Fibroblast of skin of back (primary cell): ENCODE measurements at regions not wholly inside any gene's neighbourhood (a gene's known extent, or its start where the extent isn't known, plus 50 kb on each side); places are given as distances from the start of the nearest gene placed in this dataset.
"Not testable (repeated sequence)": the region's sequence is repeated elsewhere in the genome, so short reads cannot be mapped to it uniquely, and the experiment has no call there.

Experiments used
- DNase-seq: peaks from one replicate; pipeline ENCODE4 v3.0.0-alpha.2; 2013

DNA sequence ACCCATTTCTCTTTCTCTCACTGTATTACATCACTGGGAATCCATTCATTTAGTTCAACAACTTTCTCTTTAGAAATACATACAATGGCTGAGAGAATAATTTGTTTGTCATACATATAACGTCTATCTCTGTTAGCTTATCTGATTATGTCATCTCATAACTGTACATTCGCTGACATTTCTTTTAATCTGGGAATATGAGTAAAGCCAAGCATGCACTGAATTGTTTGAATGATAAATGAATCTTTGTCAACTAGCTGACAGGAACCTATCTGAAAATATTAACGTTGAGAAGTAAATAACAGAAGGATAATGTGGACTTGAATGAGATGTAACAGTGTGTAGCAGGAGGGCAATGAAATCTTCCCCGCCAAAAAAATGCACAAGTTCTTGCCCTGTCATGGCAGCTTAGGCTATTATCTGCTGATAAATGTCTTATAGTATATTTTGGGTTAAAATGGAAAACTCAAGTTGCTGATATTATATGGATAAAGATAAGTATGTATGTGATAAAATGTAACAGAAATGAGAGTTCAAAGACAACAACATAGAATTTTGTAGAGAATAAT is 581.2 kb upstream of the ADGRB3 start:
- peak; percentile 1 for DNase-seq

DNA sequence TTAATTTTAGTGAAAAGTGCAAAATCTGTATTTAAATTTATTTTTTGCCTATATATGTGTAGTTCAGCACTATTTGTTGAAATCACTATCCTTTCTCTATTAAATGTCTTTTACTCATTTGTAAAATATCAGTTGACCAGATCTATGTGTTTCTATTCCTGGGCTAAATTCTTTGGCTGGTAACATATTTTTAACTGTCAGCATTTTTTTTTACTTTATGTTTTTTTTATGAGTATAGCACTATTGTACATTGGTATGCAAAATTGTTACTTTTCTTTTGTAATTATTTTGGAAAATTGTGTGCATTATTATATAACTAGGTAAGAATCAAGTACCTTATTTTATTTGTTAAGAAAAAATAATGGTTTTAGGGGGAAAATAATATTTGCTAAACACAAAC is 582.8 kb upstream of the ADGRB3 start:
- DNase-seq: no peak

DNA sequence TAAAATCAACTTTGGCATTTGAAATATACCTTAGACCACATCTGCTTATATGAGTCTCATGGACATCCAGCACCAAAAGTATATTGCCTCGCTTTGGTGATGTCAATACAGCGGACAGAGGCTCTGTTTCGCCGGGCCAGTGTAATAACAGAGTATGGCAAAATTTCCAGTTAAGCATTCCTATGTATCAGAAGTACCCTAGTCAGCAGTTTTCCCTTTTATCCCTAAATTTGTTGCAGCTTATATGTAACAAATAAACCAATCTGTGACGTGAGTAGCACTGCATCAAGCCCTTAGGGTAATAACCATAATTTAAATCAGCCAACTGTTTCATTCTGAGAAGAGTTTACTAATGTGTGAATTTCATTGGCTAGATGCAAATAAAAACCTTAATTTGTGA is 585.5 kb upstream of the ADGRB3 start:
- DNase-seq: no peak

DNA sequence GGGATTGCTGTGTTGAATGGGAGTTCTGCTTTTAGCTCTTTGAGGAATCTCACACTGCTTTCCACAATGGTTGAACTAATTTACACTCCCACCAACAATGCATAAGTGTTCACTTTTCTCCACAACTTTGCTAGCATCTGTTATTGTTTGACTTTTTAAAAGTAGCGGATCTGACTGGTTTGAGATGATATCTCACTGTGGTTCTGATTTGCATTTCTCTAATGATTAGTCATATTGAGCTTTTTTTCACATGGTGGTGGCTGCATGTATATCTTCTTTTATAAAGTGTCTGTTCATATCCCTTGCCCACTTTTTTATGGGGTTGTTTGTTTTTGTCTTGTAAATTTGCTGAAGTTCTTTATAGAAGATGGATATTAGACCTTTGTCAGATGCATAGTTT is 588.3 kb upstream of the ADGRB3 start:
- DNase-seq: no peak

DNA sequence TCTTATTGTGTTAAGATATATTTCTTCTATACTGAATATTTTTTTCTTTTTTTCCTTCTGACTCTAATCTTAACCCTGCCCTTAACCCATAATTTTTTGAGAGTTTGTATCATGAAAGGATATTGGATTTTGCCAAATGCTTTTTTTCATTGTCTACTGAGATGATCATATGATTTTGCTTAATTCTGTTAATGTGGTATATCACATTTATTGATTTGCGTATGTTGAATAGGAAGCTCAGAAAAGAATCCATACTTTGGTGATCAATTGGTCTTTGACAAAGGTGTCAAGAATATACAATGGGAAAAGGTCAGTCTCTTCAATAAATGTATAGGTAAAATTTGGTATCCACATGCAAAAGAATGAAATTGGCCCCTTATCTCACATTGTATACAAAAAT is 588.8 kb upstream of the ADGRB3 start:
- no peak for DNase-seq

DNA sequence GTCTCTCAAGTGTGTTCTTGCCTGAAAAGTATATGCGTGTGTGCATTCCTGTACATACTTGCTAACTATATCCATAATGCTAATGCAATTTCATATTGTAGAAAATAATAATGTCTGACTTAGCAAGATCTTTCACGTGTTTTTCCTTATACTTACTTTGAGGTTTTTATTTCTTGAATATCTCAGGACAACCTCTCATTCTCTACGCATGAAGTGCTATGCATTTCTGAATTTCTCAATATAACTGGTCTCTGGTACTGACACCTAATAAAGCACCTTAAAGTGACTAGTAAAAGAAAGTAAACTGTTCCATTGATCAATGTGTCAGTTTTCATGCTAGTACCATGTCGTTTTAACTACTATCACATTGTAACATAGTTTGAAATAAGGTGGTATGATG is 589.9 kb upstream of the ADGRB3 start:
- no peak for DNase-seq

DNA sequence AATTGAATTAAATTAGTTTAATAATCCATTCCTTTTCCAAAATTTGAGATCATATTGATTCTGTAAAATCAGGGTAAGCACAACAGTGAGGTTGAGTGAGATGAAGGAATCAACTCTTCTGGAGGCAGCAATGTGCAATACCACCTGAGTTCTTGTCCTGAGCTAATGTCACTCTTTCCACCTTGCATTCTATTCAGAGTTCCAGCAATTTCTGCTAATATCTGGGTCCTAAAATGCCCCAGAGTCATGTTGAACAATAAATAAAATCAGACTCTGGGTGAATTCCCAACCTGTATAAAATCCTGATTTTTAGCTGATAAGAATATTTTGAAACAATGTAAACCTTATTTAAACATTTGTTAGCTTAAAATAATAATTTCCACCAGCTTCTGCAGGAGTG is 590.8 kb upstream of the ADGRB3 start:
- no peak for DNase-seq

DNA sequence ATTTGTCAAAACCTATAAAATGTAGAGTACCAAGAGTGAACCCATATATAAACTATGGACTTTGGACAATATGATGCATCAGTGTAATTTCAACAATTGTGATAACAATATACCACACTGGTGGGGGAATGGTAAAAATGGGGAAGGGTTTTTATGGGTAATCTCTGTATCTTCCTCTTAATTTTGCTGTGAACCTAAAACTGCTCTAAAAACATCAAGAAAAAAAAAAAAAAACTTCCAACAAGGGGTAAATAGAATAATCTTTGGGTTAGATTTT is 592.0 kb upstream of the ADGRB3 start:
- no peak for DNase-seq

DNA sequence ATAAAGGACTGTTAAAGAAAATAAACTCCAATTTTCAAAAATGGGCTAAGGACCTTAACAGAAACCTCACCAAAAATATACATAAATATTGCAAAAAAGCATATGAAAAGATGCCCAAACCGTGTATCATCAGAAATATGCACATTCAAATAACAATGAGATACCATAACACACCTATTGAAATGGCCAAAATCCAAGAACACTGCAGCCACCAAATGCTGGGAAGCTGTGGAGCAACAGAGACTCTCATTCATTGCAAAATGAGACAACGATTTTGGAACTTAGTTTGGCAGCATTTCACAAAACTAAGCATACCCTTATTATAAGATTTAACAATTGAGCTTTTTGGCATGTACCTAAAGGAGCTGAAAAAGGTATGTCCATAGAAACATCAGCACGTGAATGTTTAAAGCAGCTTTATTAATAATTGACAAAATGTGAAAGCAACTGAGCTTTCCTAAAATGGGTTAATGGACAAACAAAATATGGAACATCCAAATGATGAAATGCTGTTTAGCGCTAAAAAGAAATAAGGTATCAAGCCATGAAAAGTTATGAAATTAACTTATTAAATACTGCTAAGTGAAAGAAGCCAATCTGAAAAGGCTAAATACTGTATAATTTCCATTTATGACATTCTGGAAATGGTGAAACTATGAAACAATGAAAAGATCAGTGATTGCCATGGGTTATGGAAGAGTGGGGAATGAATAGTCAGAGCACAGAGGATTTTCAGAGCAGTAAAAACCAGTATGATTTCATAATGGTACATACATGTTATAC is 592.6 kb upstream of the ADGRB3 start:
- no peak for DNase-seq

DNA sequence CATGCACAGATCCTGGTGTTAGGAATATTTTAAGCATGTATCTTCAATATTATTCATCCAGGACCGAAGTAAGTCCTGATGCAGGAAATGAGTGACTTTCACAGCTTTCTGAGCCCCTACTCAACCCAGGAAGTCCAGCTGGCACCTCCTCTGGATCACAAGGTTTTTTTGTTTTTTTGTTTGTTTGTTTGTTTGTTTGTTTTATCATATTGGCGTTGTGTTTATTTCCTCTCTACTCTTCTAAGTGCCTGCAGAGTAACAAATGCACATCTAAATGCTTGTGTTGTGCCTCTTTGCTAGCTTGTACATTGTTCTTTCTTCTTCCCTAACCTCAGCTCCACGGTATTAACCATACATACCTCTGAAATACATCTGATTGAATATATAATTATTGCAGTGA is 594.3 kb upstream of the ADGRB3 start:
- DNase-seq: no peak

DNA sequence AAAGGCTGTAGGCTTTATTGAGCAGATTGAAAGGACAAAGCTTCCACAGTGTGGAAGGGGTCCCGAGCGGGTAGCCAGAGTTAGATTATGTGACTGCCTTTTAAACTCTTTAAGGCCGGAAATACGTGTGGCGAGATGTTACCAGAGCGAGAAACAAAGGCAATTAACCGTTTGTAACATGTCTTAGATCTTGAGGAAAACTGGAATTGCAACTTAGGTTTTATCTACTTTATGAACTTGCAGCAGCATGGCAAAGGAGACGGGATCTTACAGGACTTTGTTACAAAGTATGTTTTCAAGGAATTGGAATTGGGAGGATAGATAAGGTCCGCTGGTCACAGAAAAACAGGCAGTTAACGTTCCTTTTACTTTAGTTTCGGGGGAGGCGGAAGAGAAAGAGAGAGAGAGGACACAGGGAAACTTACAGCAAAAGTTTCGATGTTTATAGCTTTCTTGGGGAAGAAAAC is 594.7 kb upstream of the ADGRB3 start:
- DNase-seq: no peak

DNA sequence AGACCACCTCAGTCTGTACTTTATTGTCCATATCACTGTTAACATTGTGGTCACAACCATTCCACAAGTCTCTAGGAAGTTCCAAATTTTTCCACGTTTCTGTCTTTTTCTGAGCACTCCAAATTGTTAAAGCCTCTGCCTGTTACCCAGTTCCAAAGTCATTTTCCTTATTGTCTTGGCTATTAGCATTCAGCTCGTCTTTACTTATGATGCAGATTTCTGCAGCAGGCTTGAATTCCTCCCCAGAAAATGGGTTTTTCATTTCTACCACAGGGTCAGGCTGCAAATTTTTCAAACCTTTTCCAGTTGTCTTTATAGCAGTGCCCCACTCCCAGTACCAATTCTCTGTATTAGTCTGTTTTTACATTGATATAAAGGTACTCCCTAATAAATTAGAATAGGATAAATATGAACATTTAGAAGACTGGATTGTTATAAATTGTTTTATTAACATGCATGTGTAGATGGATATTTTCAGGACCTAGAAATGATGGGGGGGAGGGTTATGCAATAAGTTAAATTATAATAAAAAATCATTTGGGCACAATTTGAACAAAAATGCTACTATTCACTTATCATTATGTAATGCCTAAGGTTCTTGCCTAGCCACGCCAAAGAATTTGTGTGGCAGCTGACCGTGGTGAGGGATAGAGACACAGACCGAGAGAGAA is 595.3 kb upstream of the ADGRB3 start:
- no peak for DNase-seq

DNA sequence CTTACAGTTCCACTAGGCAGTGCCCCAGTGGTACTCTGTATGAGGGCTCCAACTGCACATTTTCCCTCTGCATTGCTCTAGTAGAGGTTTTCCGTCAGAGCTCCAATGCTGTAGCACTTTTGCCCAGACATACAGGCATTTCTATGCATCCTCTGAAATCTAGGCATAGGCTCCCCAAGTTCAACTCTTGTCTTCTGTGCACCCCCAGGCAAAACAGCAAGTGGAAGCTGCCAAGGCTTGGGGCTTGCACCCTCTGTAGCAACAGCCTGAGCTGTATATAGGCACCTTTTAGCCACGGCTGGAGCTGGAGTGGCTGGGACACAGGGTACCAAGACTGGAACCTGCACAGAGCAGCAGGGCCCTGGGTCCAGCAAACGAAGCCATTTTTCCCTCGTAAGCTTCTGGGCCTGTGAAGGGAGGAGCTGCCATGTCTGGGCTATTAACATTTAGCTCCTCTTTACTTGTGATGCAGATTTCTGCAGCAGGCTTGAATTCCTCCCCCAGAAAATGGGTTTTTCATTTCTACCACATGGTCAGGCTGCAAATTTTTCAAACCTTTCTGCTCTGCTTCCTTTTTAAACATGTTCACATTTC is 596.2 kb upstream of the ADGRB3 start:
- DNase-seq: no peak

DNA sequence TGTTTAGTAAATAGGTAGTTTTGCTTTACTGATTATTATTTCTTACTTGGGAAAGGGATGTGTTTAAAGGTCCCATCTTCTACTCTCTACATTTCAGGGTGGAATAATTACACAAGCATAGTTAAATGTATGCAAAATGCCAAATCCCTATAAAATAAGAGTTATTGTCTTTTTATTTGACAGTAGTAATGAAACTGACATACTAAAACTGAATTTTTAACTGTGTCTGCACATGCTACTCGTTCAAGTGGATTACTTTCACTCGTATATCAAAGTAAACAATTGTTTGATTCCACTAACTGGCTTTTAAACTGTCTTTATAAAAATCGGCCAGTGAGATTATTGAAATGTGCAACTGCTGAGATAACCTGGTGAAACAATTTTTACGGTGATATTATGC is 602.9 kb upstream of the ADGRB3 start:
- DNase-seq: no peak

DNA sequence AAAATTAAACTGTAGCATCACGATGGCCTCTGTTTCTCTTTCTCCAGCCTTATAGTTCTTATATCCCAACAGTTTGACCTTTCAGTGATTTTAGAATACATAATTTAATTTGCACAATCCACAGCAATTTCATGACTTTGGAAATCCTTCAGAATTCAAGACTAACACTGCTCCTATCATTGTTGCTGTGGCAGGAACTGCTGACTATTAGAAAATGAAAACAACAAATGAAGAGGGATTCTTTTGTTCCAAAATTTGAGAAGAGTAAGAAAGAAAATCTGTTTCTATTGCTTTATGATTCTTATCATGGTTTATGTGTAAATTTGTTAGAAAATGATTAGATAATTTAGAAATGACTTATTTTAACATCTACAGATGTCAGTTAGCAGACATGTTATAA is 604.0 kb upstream of the ADGRB3 start:
- DNase-seq: no peak

DNA sequence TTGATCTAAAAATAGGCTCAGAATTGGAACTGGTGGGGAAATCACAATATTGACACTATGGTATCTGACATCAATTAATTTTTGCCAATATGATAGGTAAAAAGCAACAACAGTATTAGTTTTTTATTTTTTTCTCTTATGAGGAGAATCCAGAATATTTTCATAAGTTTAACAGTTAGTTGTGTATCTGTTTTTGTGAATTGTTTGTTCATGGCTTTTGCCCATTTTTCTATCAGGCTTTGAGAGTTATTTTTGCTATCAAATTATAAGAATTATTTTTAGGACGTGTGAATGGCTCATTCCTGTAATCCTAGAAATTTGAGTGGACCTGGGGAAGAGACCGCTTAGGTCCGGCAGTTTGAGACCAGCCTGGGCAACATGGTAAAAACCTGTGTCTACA is 608.6 kb upstream of the ADGRB3 start:
- DNase-seq: no peak

DNA sequence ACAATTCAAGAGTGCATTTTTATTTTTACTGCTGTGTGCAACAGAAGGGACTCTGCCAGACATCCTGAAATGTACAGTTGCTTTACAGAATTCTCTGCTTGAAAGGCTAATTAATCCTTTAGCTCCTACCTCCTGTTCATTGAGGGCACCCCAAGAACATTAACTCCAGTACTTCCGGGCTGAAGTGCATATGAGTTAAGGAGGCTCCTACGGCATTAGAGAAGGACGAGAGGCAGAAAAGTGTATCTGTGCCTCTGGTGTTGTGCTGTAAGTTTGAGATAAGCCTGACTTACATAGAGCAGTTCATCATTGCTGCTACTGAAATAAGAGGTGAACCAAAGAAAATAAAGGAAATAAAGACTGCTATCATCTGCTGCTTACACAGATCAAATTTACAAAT is 609.3 kb upstream of the ADGRB3 start:
- DNase-seq: no peak

DNA sequence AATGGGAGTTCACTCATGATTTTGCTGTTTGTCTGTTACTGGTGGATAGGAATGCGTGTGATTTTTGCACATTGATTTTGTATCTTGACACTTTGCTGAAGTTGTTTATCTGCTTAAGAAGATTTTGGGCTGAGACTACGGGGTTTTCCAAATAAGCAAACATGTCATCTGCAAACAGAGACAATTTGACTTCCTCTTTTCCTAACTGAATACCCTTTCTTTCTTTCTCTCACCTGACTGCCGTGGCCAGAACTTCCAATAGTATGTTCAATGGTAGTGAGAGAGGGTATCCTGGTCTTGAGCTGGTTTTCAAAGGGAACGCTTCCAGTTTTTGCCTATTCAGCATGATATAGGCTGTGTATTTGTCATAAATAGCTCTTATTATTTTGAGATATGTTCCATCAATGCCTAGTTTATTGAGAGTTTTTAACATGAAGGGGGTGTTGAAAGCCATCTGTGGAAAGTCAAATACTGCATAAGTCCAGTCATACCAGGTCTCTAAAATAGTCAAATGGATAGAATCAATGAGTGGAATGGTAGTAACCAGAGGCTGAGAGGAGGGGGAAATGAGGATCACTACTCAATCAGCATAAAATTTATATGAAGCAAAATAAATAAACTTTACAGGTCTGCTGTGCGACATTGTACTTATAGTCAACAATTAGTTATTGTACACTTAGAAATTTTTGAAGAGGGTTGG is 610.4 kb upstream of the ADGRB3 start:
- no peak for DNase-seq

DNA sequence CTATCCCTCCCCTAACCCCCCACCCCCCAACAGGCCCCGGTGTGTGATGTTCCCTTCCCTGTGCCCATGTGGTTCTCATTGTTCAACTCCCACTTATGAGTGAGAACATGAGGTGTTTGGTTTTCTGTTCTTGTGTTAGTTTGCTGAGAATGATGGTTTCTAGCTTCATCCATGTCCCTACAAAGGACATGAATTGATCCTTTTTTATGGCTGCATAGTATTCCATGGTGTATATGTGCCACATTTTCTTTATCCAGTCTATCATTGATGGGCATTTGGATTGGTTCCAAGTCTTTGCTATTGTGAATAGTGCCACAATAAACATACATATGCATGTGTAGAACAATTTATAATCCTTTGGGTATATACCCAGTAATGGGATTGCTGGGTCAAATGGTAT is 612.1 kb upstream of the ADGRB3 start:
- DNase-seq: not testable (repeated sequence)

DNA sequence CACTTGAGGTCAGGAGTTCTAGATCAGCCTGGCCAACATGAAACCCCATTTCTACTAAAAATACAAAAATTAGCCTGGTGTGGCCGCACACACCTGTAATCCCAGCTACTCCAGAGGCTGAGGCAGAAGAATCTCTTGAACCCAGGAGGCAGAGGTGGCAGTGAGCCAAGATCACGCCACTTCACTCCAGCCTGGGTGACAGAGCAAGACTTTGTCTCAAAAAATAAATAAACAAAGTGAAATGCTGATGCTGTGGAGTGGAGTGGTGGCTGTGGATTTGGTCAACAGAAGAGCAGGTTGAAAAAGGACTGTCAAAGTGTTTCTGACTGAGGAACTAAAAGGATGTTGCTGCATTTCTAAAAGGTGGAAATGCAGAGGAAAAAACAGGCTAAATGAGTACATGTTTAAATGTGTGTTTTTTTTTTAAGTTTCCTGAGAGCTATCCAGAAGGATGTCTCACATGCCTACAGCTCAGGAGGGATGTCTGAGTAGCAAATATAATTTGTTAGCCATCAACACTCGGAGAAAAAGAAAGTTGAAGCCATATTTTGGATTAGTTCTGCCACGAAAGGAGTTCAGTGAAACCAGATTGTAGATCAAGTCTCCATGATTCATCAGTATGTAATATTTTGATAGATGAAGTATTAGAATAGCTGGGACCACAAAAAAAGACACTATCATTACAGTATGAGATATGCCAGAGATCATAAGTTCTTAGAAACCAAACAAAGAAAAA is 621.1 kb upstream of the ADGRB3 start:
- DNase-seq: peak; percentile 32

DNA sequence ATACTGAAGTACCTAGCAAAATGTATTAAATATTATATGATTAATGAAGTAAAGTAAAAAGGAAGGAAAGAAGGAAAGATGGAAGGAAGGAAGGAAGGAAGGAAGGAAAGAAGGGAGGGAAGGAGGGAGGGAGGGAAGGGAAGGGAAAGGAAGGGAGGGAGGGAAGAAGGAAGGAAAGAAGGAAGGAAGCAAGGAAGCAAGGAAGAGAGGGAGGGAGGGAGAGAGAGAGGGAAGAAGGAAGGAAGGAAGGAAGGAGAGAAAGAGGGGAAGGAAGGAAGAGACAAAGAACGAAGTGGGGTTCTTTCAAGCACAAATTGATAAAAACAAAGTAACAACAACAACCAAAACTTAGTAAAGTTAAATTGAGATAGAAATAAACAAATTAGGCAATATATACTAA is 622.3 kb upstream of the ADGRB3 start:
- no peak for DNase-seq

DNA sequence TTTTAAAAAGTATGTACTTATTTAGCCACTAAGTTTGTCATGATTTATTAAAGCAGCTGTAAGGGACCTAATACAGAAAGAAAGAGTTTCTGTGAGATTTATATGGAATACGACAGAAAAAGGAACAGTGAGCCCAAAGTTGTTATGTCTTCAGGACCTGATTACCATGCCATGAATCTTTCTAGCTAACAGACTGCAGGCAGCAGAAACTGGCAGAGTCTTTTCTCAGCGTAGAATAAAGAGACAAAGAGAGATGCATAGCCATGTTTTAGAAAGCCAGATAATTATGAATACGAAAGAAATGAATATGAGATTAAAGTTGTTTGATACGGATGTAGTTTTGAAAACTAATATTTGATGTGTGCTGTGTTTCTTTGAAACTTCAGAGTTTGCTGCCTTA is 624.1 kb upstream of the ADGRB3 start:
- DNase-seq: no peak

DNA sequence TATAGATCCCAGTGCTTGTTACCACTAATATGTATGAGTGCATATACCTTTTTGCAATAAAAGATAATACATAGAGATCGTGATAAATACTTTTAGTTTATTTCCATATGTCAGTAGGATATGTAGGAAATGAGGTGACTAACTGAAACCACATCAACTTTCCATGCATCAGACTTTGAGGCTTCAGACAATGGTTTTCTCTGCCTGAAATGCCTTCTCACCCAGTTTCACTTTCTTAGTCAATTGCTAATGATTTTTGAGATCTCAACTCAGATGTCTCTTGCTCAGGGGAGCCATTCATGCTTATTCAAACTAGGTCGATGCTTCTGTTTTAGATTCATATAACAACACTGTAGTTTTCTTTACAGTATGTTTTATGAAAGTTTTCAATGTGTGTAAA is 626.6 kb upstream of the ADGRB3 start:
- no peak for DNase-seq
